H1 (cell line): ENCODE measurements at regions not wholly inside any gene's neighbourhood (a gene's known extent, or its start where the extent isn't known, plus 50 kb on each side); places are given as distances from the start of the nearest gene placed in this dataset.

Experiments used
- BCL11A ChIP-seq, 2 experiments: IDR thresholded peaks; one replicate each; pipeline ENCODE4 v1.6.1; 2011; ENCODE audit warnings: low read depth in 2 of 2, low read length in 2 of 2, mild to moderate bottlenecking in 2 of 2
- FOSL1 ChIP-seq: IDR thresholded peaks from 2 replicates; pipeline ENCODE4 v1.6.1; 2011; ENCODE audit warnings: mild to moderate bottlenecking, low read depth, low read length, moderate library complexity; ENCODE audit not compliant: insufficient read depth
- GABPA ChIP-seq: IDR thresholded peaks from 2 replicates; pipeline ENCODE4 v1.6.1; 2011; ENCODE audit warnings: mild to moderate bottlenecking, low read length, moderate library complexity, borderline replicate concordance; ENCODE audit not compliant: insufficient read depth
- PHF8 ChIP-seq: fragments of 200-600 bp; sonication (generic); conservative IDR thresholded peaks from 2 replicates; pipeline ENCODE4 v1.7.1; 2012; ENCODE audit warnings: low read depth, mild to moderate bottlenecking, inconsistent platforms, low read length, moderate library complexity
- POLR2A ChIP-seq, 2 experiments: IDR thresholded peaks; 1 replicate in 1 of 2; 2 replicates in 1 of 2; pipeline ENCODE4 v1.6.1; 2011; ENCODE audit warnings: low read depth in 2 of 2, low read length in 2 of 2, mild to moderate bottlenecking in 2 of 2; ENCODE audit errors: control extremely low read depth in 1 of 2
- POLR2AphosphoS5 ChIP-seq: IDR thresholded peaks from 2 replicates; pipeline ENCODE4 v1.6.1; 2011; ENCODE audit warnings: low read depth, low read length
- RAD21 ChIP-seq, 2 experiments: IDR thresholded peaks in 1 of 2; conservative IDR thresholded peaks in 1 of 2; 2 replicates each; pipeline ENCODE4 v1.6.1; 2011; ENCODE audit warnings: low read depth in 2 of 2, low read length in 2 of 2, improper control_type of control experiment in 1 of 2, inconsistent platforms in 1 of 2, mild to moderate bottlenecking in 1 of 2, moderate library complexity in 1 of 2
- TAF1 ChIP-seq: IDR thresholded peaks from 2 replicates; pipeline ENCODE4 v1.6.1; 2011; ENCODE audit warnings: mild to moderate bottlenecking, low read depth, low read length
- TF ChIP-seq, protein P1 (sequence below): IDR thresholded peaks from 2 replicates; pipeline ENCODE4 v1.6.1; 2012; ENCODE audit warnings: inconsistent platforms
- TF ChIP-seq, protein P2 (sequence below), 3 experiments: IDR thresholded peaks; 1 replicate in 2 of 3; 2 replicates in 1 of 3; pipeline versions ENCODE4 v1.5.1 to v1.6.1; 2011; ENCODE audit warnings: low read length in 3 of 3, mild to moderate bottlenecking in 3 of 3, inconsistent platforms in 2 of 3, low read depth in 1 of 3, moderate library complexity in 1 of 3; ENCODE audit not compliant: insufficient read depth in 1 of 3; ENCODE audit errors: control extremely low read depth in 1 of 3

DNA sequence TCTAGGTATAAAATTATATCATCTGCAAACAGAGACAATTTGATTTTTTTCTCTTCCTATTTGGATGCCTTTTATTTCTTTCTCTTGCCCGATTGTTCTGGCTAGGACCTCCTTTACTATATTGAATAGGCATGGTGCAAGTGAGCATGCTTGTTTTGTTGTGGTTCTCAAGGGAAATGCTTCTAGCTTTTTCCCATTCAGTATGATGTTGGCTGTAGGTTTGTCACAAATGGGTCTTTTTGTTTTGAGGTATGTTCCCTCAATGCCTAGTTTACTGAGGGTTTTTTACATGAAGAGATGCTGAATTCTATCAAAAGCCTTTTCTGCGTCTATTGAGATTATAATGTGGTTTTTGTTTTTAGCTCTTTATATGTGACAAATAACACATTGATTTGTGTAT lies 198.2 kb upstream of the GHR start:
- TF ChIP-seq RAD21 (IDR thresholded peaks at IDR 0.05 in 1 of 2, conservative IDR thresholded peaks at IDR 0.05 in 1 of 2; ENCODE audit: low read depth in 2 of 2, low read length in 2 of 2) (no peak), POLR2A (IDR thresholded peaks at IDR 0.05; ENCODE audit: control extremely low read depth in 1 of 2, low read depth in 2 of 2, low read length in 2 of 2) (no peak), TAF1 (no peak), POLR2AphosphoS5 (no peak), PHF8 (no peak), FOSL1 (no peak), GABPA (no peak), BCL11A (IDR thresholded peaks at IDR 0.05; ENCODE audit: low read depth in 2 of 2, low read length in 2 of 2) (no peak)
- TF ChIP-seq, protein P1, sequence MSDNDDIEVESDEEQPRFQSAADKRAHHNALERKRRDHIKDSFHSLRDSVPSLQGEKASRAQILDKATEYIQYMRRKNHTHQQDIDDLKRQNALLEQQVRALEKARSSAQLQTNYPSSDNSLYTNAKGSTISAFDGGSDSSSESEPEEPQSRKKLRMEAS = no peak
- TF ChIP-seq, protein P2, sequence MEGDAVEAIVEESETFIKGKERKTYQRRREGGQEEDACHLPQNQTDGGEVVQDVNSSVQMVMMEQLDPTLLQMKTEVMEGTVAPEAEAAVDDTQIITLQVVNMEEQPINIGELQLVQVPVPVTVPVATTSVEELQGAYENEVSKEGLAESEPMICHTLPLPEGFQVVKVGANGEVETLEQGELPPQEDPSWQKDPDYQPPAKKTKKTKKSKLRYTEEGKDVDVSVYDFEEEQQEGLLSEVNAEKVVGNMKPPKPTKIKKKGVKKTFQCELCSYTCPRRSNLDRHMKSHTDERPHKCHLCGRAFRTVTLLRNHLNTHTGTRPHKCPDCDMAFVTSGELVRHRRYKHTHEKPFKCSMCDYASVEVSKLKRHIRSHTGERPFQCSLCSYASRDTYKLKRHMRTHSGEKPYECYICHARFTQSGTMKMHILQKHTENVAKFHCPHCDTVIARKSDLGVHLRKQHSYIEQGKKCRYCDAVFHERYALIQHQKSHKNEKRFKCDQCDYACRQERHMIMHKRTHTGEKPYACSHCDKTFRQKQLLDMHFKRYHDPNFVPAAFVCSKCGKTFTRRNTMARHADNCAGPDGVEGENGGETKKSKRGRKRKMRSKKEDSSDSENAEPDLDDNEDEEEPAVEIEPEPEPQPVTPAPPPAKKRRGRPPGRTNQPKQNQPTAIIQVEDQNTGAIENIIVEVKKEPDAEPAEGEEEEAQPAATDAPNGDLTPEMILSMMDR (IDR thresholded peaks at IDR 0.05; ENCODE audit: control extremely low read depth in 1 of 3, insufficient read depth in 1 of 3, low read depth in 1 of 3, low read length in 3 of 3) = no peak
